ENCODE measurements at regions not wholly inside any gene's neighbourhood (a gene's known extent, or its start where the extent isn't known, plus 50 kb on each side); places are given as distances from the start of the nearest gene placed in this dataset.

- TF ChIP-seq EZH2 (IDR thresholded peaks at IDR 0.05; ENCODE audit: borderline replicate concordance, insufficient read depth, low read depth, low read length, poor library complexity, severe bottlenecking) (no peak), CTCF (IDR thresholded peaks at IDR 0.05) (no peak)
These were observed 337.7 kb upstream of the GATB start for GRCh38 chr4:152098365-152099060.

Measured in B cell (primary cell).